K562 (cell line): ENCODE measurements at regions not wholly inside any gene's neighbourhood (a gene's known extent, or its start where the extent isn't known, plus 50 kb on each side); places are given as distances from the start of the nearest gene placed in this dataset.

Experiments
- TF ChIP-seq, protein P1 (sequence below), 2 experiments: fragments of 150-350 bp in 1 of 2; IDR thresholded peaks; 2 replicates each; pipeline ENCODE4 v1.6.1; 2012 to 2016; ENCODE audit warnings: low read depth in 2 of 2, low read length in 2 of 2, mild to moderate bottlenecking in 1 of 2, moderate library complexity in 1 of 2
- TF ChIP-seq, protein P2 (sequence below), 2 experiments: fragments of 450-650 bp; formaldehyde crosslinking in 1 of 2; IDR thresholded peaks; 2 replicates each; pipeline versions ENCODE4 v1.4.0 to v1.6.1; 2014 to 2020; ENCODE audit warnings: mild to moderate bottlenecking in 2 of 2, borderline replicate concordance in 1 of 2, low read depth in 1 of 2

DNA sequence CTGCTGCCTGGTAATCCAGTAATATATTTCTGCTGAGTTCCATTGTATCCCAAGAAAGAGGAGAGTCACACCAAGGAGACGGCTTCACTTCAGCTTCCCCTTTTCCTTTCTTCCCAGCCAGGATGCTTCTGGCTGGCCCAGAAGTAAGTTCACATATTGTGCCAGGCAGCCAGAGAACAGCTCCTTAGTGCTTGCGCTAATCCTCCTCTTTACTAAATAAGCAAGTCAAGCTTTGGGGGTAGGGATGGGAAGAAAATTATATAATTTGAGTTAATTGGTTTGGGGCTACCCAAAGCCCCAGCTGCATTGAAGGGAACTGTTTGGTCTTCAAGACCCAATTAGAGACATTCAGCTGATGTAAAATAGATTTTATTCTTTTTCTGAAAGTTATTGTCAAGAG is 218.8 kb upstream of the HES1 start:
- TF ChIP-seq, protein P1, sequence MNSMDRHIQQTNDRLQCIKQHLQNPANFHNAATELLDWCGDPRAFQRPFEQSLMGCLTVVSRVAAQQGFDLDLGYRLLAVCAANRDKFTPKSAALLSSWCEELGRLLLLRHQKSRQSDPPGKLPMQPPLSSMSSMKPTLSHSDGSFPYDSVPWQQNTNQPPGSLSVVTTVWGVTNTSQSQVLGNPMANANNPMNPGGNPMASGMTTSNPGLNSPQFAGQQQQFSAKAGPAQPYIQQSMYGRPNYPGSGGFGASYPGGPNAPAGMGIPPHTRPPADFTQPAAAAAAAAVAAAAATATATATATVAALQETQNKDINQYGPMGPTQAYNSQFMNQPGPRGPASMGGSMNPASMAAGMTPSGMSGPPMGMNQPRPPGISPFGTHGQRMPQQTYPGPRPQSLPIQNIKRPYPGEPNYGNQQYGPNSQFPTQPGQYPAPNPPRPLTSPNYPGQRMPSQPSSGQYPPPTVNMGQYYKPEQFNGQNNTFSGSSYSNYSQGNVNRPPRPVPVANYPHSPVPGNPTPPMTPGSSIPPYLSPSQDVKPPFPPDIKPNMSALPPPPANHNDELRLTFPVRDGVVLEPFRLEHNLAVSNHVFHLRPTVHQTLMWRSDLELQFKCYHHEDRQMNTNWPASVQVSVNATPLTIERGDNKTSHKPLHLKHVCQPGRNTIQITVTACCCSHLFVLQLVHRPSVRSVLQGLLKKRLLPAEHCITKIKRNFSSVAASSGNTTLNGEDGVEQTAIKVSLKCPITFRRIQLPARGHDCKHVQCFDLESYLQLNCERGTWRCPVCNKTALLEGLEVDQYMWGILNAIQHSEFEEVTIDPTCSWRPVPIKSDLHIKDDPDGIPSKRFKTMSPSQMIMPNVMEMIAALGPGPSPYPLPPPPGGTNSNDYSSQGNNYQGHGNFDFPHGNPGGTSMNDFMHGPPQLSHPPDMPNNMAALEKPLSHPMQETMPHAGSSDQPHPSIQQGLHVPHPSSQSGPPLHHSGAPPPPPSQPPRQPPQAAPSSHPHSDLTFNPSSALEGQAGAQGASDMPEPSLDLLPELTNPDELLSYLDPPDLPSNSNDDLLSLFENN (IDR thresholded peaks at IDR 0.05; ENCODE audit: low read depth in 2 of 2, low read length in 2 of 2) = no peak
- TF ChIP-seq, protein P2, sequence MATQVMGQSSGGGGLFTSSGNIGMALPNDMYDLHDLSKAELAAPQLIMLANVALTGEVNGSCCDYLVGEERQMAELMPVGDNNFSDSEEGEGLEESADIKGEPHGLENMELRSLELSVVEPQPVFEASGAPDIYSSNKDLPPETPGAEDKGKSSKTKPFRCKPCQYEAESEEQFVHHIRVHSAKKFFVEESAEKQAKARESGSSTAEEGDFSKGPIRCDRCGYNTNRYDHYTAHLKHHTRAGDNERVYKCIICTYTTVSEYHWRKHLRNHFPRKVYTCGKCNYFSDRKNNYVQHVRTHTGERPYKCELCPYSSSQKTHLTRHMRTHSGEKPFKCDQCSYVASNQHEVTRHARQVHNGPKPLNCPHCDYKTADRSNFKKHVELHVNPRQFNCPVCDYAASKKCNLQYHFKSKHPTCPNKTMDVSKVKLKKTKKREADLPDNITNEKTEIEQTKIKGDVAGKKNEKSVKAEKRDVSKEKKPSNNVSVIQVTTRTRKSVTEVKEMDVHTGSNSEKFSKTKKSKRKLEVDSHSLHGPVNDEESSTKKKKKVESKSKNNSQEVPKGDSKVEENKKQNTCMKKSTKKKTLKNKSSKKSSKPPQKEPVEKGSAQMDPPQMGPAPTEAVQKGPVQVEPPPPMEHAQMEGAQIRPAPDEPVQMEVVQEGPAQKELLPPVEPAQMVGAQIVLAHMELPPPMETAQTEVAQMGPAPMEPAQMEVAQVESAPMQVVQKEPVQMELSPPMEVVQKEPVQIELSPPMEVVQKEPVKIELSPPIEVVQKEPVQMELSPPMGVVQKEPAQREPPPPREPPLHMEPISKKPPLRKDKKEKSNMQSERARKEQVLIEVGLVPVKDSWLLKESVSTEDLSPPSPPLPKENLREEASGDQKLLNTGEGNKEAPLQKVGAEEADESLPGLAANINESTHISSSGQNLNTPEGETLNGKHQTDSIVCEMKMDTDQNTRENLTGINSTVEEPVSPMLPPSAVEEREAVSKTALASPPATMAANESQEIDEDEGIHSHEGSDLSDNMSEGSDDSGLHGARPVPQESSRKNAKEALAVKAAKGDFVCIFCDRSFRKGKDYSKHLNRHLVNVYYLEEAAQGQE (IDR thresholded peaks at IDR 0.05; ENCODE audit: borderline replicate concordance) = no peak
- TF ChIP-seq, protein P2 (CRISPR knock-in tag; IDR thresholded peaks at IDR 0.05; ENCODE audit: low read depth) = no peak
